HFFc6 (cell line): ENCODE measurements at regions not wholly inside any gene's neighbourhood (a gene's known extent, or its start where the extent isn't known, plus 50 kb on each side); places are given as distances from the start of the nearest gene placed in this dataset.

ENCODE experiments used
- DNase-seq: peaks from one replicate; pipeline ENCODE4 v3.0.0-alpha.2; 2018
- H3K27ac Mint-ChIP-seq: 2 replicates; pipeline ENCODE4 v1.8.0; 2020; ENCODE audit warnings: mild to moderate bottlenecking, mixed read lengths
- H3K27me3 Mint-ChIP-seq: 2 replicates; pipeline ENCODE4 v1.8.0; 2021; ENCODE audit warnings: mild to moderate bottlenecking, moderate library complexity, mixed read lengths; ENCODE audit not compliant: insufficient read depth
- H3K36me3 Mint-ChIP-seq: 2 replicates; pipeline ENCODE4 v1.8.0; 2021; ENCODE audit warnings: low read depth, mixed read lengths
- H3K4me1 Mint-ChIP-seq: 2 replicates; pipeline ENCODE4 v1.8.0; 2020; ENCODE audit warnings: low read depth, mixed read lengths
- H3K4me3 Mint-ChIP-seq: 2 replicates; pipeline ENCODE4 v1.8.0; 2020; ENCODE audit warnings: mild to moderate bottlenecking, moderate library complexity, mixed read lengths
- H3K9me3 Mint-ChIP-seq: 2 replicates; pipeline ENCODE4 v1.8.0; 2020; ENCODE audit warnings: mild to moderate bottlenecking, mixed read lengths
- CTCF ChIP-seq: fragments of 200-600 bp; sonication (generic); IDR thresholded peaks from 2 replicates; pipeline ENCODE4 v1.5.0; 2021; ENCODE audit warnings: antibody characterized with exemption, mild to moderate bottlenecking

- Mint-ChIP-seq H3K36me3 (no peaks in the 10 kb centered on the region), H3K27ac (no peak overlapping the region), H3K4me1 (no peaks in the 10 kb centered on the region; the same call in 1 of the 2 replicates), H3K4me3 (no peak overlapping the region), H3K27me3 (peaks cover 7% of the 10 kb centered on the region), H3K9me3 (no peaks in the 10 kb centered on the region)
- no peak for DNase-seq
- no peak for TF ChIP-seq CTCF
These were observed 112.4 kb upstream of the ZNF648 start for GRCh38 chr1:182173808-182174512.

GRCh38 chr1:182172699-182173098 lies 111.2 kb upstream of the ZNF648 start:
- no peak overlapping the region for H3K27ac Mint-ChIP-seq

GRCh38 chr1:182170891-182171461 lies 109.5 kb upstream of the ZNF648 start:
- no peak overlapping the region for H3K27ac Mint-ChIP-seq
- no peaks in the 10 kb centered on the region for H3K9me3 Mint-ChIP-seq
- H3K4me3 Mint-ChIP-seq, result no peak overlapping the region
- no peak for TF ChIP-seq CTCF
- peaks cover 7% of the 10 kb centered on the region for H3K27me3 Mint-ChIP-seq
- no peak for DNase-seq
- H3K36me3 Mint-ChIP-seq, result no peaks in the 10 kb centered on the region
- no peaks in the 10 kb centered on the region; the same call in 1 of the 2 replicates for H3K4me1 Mint-ChIP-seq

More at GRCh38 chr1:182172699-182173098, 111.2 kb upstream of the ZNF648 start:
- no peaks in the 10 kb centered on the region for H3K9me3 Mint-ChIP-seq
- no peaks in the 10 kb centered on the region for H3K36me3 Mint-ChIP-seq
- H3K27me3 Mint-ChIP-seq, result peaks cover 7% of the 10 kb centered on the region
- no peak for TF ChIP-seq CTCF
- H3K4me3 Mint-ChIP-seq, result no peak overlapping the region
- H3K4me1 Mint-ChIP-seq, result no peaks in the 10 kb centered on the region; the same call in 1 of the 2 replicates
- DNase-seq, result no peak

GRCh38 chr1:182169203-182169602 lies 107.7 kb upstream of the ZNF648 start:
- Mint-ChIP-seq H3K36me3 (no peaks in the 10 kb centered on the region), H3K4me1 (peaks cover 5% of the 10 kb centered on the region), H3K9me3 (no peaks in the 10 kb centered on the region), H3K4me3 (no peak overlapping the region), H3K27me3 (peaks cover 2% of the 10 kb centered on the region; the same call in 1 of the 2 replicates), H3K27ac (no peak overlapping the region)
- no peak for DNase-seq
- TF ChIP-seq CTCF, result no peak

- TF ChIP-seq CTCF, result no peak
- no peaks in the 10 kb centered on the region for H3K36me3 Mint-ChIP-seq
- no peak overlapping the region for H3K4me3 Mint-ChIP-seq
- H3K27ac Mint-ChIP-seq, result no peak overlapping the region
- peaks cover 2% of the 10 kb centered on the region; the same call in 1 of the 2 replicates for H3K27me3 Mint-ChIP-seq
- H3K9me3 Mint-ChIP-seq, result no peaks in the 10 kb centered on the region
- H3K4me1 Mint-ChIP-seq, result peaks cover 14% of the 10 kb centered on the region
- no peak for DNase-seq
These were observed 105.2 kb upstream of the ZNF648 start for GRCh38 chr1:182166750-182167149.
